HG03196 (cell line): ENCODE measurements at regions not wholly inside any gene's neighbourhood (a gene's known extent, or its start where the extent isn't known, plus 50 kb on each side); places are given as distances from the start of the nearest gene placed in this dataset.
"Not testable (repeated sequence)": the region's sequence is repeated elsewhere in the genome, so short reads cannot be mapped to it uniquely, and the experiment has no call there.

ENCODE experiments used
- ATAC-seq: cut with Tn5 transposase; IDR thresholded peaks from one replicate; pipeline ENCODE4 v1.9.1; 2021; ENCODE audit not compliant: unreplicated experiment

- no peak for ATAC-seq
Observed at GRCh38 chr13:81021284-81021840, 680.4 kb upstream of the SPRY2 start.

- no peak for ATAC-seq
Observed at GRCh38 chr13:81020010-81020409, 679.1 kb upstream of the SPRY2 start.

GRCh38 chr13:81018936-81019335 is 678.0 kb upstream of the SPRY2 start:
- no peak for ATAC-seq

- no peak for ATAC-seq
Observed at GRCh38 chr13:81017513-81018152, 676.7 kb upstream of the SPRY2 start.

- no peak for ATAC-seq
Observed at GRCh38 chr13:81012031-81012430, 671.1 kb upstream of the SPRY2 start.

- ATAC-seq = no peak
Observed at GRCh38 chr13:81001828-81002385, 661.0 kb upstream of the SPRY2 start.

- not testable (repeated sequence) for ATAC-seq
Observed at GRCh38 chr13:80998603-80999002, 657.7 kb upstream of the SPRY2 start.

- no peak for ATAC-seq
Observed at GRCh38 chr13:80989747-80990146, 648.8 kb upstream of the SPRY2 start.

- no peak for ATAC-seq
Observed at GRCh38 chr13:80989241-80989640, 648.3 kb upstream of the SPRY2 start.

GRCh38 chr13:80988391-80989151 is 647.6 kb upstream of the SPRY2 start:
- ATAC-seq = no peak

- peak; percentile 79 for ATAC-seq
Observed at GRCh38 chr13:80979035-80979641, 638.2 kb upstream of the SPRY2 start.

GRCh38 chr13:80977168-80977567 is 636.2 kb upstream of the SPRY2 start:
- ATAC-seq = no peak

- ATAC-seq = no peak
Observed at GRCh38 chr13:80975903-80976302, 635.0 kb upstream of the SPRY2 start.

- ATAC-seq = no peak
Observed at GRCh38 chr13:80973721-80974120, 632.8 kb upstream of the SPRY2 start.

GRCh38 chr13:80972857-80973478 is 632.0 kb upstream of the SPRY2 start:
- no peak for ATAC-seq

GRCh38 chr13:80965097-80965496 is 624.2 kb upstream of the SPRY2 start:
- ATAC-seq = no peak

GRCh38 chr13:80962855-80963254 is 621.9 kb upstream of the SPRY2 start:
- ATAC-seq = no peak

GRCh38 chr13:80962173-80962572 is 621.2 kb upstream of the SPRY2 start:
- no peak for ATAC-seq

- no peak for ATAC-seq
Observed at GRCh38 chr13:80957019-80957655, 616.2 kb upstream of the SPRY2 start.

- no peak for ATAC-seq
Observed at GRCh38 chr13:80955501-80955900, 614.6 kb upstream of the SPRY2 start.

- no peak for ATAC-seq
Observed at GRCh38 chr13:80952158-80952557, 611.2 kb upstream of the SPRY2 start.
